ENCODE measurements at regions not wholly inside any gene's neighbourhood (a gene's known extent, or its start where the extent isn't known, plus 50 kb on each side); places are given as distances from the start of the nearest gene placed in this dataset.

DNA sequence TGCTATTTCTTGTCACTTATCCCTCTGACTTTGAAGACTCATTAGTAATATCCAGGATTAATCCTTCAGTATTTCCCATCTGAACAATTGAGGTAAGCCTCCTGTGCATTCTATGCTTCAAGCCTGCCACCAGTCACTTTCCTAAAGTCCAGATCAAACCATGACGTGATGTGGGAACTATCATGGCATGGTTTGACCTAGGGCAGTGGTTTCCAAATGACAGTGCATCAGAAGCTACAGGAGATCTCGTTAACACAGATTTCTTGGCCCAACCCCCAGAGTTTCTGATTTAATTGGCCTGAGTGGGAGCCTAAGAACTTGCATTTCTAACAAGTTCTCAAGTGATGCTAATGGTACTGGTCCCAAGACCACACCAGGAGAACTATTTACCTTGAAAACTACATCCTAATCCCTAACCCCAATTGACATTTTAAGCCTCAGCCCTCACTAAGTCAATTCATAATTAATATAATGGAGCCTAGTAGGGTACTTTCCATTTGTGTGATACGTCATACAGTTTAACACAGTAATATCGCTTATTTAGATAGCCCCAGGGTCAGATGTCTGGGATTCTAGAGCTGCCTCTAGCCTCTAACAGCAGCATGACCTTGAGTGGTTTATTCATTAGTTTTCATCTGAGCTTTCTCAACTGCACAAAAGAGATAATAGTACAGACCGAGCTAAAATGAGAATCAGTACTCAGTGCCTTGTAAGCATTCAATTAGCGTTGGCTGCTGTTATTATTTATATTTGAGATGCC, 907.6 kb downstream of the TFAP2A start:
- no peak for DNase-seq

DNA sequence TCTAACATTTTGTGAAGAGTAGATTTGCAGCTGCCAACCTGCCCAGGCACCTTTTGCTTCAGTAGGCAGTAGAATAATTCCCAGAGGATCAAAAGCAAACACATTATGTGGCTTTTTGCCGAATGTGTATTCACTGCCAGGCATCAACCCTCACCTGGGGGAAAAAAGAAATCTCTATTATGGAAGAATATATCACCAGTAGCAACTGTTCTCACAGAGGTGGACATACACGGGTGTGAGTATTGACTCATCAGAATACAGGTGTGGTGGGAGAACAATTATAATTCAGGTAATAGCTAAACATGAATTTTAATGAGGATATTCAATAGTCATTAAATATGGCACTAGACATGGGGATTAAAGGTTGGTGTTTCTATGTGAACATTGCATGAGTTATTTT, 910.7 kb downstream of the TFAP2A start:
- DNase-seq: no peak

DNA sequence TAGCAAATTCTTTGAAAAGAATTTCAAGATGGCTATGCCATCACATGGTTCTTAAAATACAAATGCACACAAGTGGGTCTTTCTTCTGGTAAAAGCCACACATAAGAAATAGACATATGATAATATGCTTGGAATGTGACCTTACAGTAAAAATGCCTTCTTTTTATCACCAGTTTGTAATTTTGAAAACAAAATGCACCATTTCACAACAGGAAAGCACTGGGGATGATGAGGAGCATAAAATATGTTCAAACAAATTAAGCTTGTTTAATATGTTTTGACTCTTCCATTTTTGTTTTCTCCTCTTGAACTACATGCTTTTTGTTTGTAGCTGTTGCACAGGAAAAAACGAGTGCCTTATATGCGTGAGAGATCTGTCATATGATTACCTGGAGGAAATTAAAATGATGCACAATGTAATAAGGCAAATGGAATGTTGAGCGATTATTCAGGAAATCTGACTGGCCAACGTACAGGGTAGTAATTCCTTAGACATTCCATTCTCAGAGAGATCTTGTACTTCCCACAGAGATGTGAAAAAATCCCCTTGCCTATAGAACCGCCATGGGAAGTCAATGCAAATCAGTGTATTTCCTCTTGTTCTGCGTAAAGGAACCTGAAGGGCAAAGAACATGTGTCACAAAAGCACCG, 911.6 kb downstream of the TFAP2A start:
- no peak for DNase-seq

DNA sequence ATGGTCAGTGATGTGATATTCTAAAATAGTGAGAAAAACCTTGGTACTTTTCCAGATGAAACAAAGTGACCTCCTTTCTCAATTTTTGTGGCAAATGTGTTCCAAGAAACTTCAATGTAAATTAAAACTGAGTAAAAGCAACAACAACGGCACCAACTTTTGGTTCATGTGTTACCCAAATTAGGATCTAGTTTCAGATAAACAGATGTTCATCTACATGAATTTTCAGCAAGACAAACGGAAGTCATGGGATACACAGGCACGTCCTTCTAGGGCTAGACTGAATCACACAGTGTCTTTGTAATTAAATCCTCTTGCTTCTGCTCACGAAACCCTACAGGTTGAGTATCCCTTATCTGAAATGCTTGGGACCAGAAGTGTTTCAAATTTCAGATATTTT, 915.2 kb downstream of the TFAP2A start:
- DNase-seq: no peak

DNA sequence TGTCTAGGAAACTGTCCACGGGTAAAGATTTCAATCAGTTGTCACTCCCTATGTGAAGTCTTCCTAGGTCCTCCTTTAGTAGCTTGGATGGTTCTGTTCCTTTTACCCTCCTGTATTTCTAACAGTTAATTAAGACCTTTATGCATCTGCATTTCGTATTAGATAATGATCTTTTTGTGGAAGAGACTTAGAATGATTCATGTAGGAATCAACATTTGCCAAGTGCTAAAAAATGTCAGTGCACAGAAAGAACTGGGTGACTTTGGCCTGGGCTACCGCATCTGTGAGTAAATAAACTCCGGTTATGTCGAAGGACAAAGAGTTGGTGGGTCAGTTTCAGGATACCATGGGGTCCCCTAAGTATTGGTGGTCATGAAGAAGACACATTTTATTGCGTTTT, 918.0 kb downstream of the TFAP2A start:
- DNase-seq: no peak

DNA sequence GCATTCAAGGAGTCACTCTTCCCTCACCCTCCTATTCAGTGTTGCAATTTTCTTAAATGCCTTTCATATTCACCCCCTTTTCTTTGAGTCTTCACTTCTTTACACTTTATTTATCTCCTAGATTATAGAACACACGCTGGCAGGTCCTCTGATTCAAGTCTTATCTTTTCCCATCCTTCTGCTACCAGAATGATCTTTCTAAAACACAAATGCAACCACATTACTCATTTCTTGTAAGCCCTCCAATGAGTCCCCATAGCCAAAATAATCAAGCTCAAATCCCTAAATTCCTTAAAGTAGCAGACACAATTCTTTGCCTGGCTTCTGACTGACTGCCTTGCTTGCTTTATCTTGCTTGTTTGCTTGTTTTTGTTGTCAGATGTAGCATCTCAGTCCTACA, 920.0 kb downstream of the TFAP2A start:
- DNase-seq: no peak

DNA sequence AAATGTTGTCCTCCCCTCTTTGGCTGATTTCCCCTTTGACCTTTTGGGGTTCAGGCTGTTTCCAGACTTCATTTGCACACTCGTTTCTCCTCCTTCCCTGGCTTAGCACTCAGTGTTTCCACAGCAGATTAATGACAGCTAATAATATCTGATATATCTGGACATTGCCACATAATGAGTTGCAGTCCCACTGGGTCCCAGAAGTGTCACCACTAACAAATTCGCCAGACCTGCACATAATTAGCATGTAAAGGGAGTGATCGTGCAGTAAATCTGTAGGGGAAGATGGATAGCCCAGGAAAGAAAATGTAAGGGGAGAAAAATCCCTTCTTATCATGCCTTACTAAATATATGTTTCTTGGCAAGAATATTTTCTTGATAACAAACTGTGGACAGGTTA, 922.1 kb downstream of the TFAP2A start:
- no peak for DNase-seq

DNA sequence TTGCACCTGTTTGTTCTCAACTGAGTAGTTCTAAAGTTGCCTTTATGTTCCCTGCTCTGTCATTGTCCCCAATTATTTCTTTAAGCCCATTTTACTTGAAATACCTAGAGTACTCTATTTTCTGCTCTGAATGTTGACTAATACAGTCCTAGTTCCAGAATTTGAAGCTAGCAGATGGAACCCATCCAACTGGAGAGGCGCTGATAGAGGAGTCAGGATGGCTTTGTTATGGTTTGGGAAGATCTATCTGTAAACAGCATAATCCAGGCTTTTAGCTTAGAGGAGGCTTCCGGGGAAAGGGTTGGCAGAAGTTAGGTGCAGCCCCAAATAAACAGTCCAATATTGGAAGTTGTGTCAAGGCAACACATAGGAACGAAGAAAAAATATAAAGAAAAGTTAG, 927.7 kb downstream of the TFAP2A start:
- no peak for DNase-seq

DNA sequence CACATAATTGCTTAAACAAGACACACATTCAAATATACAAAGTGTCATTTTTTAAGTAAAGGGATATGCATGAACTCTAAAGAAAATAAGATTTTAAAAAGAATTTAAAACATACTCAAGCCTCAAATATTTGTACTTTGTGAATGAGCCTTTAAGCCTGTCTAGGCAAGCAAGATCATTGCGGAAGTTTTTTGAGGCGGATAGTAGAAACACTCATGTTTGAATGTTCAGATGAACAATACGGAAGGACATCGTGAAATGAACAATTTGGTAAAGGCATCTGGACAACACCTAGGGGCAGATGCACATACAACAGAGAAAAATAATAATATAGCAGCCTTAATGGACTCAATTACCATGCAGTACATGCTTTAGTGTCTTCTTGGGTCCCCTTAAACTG, 928.9 kb downstream of the TFAP2A start:
- no peak for DNase-seq

DNA sequence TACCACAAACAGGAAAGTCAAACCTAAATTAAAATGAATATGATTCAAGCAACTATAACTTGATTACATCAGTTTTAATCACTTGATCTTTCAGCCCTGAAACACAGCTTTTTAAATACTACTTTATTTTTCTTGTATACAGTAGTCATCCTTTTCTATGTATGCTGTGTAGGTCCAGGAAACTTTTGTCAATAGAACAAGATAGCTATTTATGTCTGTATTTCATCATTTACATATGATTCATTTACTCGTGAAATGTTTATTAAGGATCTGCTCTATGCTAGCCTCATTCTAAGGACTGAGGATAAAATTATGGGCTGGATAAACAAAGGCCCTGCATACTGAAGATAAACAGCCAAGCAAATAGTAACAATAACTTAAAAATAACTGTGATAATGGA, 930.2 kb downstream of the TFAP2A start:
- no peak for DNase-seq

DNA sequence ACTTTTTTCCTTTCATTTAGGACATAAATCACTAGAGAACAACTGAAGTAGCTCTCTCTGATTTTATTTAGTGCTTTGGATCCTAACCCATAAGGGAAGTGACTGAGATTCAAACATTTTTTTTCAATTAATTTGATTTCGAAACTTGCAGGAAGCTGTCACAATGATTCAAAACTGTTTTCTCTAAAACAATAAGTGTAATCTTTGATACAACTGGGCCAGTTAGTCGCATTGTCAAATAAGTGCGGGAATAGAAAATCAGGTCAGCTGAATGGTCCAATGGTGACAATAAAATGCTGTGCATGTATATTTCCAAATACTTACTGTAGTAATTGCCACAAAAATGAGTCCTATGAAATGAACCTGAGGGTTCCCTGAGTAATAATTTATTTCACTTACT, 930.8 kb downstream of the TFAP2A start:
- no peak for DNase-seq

DNA sequence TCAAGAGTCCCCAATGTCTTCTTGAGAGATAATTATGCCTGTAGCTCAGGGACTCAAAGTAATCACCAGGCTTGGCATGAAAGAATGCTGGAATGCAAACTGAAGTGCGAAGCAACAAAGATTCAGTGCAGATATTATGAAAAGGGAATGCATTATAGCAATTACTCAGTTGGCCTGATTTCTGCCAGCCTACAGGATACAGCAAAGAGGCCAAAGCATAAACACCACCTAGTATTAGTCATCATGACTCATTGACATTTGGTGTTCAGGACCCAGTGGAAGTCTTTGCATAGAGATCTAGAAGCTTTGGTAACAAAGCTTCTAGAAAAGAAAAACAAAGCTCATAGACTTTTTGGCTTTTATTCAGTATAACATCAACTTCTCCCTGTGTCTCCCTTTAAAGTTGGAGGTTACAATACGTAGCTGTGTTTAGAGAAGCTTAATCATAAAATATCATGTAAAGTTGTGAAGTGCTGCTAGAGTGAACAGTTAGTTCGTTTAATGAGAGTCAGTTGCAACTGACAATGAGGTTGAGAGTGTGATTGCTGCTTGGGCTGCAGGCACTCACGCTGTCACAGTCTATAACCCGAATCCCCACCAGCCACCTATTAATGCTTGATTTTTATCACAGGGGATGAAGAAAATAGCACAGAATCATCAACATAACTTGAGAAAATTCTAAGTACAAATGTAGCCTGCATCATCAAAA, 932.7 kb downstream of the TFAP2A start:
- DNase-seq: no peak

DNA sequence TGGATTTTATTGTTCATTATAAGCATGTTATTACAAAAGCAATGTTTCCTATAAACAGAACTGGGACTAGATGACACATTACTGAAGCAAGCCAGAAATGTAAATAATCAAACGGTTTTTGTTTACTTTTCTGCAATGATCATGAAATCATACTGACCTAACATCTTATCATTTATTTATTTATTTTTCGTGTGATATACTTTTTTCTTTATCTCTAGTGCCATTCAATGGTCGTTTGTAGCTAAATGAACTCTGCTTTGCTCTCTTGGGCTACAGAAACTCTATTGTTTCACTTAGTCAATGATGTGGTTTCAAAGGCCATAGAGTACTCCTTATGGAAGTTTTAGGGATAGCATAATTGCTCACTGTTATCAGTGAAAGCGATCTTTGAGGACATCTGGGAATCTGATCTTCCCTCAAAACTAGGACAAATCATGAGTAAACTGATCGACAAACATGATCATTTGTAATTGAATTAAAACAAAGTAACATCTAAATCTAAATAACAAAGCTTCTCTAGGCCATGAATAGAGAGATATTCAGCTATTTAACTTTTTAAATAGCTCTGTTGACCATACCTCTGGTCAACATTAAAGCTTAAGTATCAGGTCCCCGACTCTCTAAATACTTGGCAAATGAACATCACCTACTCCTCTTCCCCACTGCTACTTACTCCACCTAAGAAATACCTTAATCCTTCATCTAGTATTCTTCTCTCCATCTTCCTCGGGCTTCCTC, 933.4 kb downstream of the TFAP2A start:
- DNase-seq: no peak

DNA sequence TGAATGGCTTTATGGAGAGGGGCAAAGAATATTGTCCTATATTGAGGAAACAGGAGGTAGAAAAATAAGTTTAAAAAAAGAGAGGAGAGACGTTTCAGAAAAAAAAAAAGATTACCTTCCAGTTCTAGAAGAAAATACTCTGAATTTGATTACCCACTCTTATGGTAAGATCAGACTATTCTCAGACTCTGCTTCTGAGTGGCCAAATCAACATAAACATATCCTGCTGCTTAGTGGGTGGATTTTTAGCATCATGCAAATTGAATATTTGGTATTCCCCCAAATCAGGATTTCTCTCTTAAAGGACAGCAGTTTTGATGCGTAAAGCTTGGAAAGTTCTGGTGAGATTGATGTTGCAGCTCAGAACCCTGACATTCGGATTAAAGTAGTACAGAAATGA, 946.6 kb downstream of the TFAP2A start:
- no peak for DNase-seq

DNA sequence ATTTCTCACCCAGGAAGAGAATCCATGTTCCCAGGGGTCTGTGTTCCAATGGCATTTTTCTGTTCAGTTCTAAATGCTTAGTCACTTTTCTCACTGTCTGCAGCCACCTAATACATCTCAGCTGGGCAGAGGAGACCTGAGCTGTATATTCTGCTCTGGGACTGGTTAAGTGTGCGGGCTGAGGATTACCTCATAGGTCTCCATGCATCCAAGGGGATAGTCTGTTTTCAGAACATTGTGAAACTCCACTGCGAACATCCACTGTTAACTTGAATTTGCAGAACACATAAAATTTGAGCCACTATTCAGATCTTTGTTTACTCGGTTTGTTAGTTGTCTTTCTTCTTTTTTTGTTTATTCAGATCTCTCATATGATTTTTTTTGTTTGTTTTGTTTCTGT, 947.1 kb downstream of the TFAP2A start:
- DNase-seq: no peak

DNA sequence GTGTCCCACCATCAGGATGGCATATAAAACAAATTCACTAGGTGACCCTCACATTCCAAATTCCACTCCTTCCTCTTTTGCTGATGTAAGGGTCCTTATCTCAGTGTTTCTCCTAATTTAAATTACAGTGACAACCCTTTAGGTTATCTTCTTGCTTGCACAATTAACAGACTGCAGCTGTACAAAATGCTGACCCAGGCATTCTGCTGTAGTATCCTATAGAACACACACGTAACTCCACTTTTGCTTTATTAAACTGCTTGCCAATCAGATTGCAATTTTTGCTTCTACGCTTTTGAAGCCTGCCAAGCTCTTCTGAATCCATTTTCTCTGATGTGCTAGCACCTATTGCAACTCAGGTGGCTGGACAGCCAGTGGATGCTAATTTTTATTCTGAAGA, 950.3 kb downstream of the TFAP2A start:
- DNase-seq: no peak

DNA sequence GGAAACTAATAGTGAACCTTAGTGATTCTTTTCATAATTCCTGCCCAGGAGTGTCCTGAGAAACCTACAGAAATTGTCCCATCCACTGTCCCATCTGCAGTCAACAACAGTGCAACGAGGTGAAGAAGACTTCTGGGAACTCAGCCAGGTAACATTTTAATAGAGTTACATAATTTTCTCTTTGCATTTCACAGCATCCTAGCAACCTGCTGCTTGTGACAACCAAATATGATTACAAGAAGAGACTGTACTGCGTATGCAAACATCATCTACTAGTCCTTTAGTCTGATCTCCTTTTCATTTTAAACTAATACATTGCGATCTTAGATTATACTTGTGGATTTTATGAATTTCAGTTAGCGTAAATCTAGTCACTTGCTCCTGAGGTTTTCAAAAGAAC, 951.6 kb downstream of the TFAP2A start:
- DNase-seq: no peak

DNA sequence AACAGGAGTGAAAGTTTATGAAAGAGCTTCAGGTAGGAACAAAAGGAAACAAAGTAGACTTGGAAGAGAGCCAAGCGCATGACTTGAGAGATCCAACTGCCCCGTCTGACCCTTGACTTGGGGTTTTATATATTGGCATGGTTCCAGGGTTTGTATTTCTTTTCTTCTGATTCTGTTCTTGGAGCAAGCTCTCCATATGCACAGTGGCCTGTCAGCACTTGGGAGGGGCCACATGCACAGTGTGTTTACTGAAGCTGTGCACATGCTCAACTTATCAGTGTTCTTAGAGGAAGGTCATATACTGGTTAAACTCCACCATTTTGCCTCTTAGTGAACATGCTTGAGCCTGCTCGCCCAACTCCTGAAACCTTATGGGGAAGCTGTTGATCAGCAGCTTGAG, 953.7 kb downstream of the TFAP2A start:
- DNase-seq: no peak

DNA sequence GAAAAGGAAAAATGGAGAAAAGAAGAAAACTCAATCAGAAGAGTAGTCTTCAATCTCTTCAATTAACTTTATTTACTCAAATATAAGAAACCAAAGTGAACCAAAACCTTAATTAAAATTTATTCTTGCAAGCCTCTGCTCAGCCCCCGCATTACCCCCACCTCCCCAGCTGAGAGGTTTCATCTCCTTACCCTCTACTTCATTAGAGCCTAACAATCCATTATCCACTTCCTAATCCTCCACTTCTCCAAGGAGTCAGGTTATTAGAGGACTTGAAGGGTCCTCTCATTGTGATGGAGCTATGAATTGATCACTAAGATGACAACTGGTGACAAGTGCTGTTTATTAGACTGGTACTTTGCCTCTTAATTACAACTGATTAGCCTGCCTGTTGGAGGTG, 956.5 kb downstream of the TFAP2A start:
- DNase-seq: no peak

DNA sequence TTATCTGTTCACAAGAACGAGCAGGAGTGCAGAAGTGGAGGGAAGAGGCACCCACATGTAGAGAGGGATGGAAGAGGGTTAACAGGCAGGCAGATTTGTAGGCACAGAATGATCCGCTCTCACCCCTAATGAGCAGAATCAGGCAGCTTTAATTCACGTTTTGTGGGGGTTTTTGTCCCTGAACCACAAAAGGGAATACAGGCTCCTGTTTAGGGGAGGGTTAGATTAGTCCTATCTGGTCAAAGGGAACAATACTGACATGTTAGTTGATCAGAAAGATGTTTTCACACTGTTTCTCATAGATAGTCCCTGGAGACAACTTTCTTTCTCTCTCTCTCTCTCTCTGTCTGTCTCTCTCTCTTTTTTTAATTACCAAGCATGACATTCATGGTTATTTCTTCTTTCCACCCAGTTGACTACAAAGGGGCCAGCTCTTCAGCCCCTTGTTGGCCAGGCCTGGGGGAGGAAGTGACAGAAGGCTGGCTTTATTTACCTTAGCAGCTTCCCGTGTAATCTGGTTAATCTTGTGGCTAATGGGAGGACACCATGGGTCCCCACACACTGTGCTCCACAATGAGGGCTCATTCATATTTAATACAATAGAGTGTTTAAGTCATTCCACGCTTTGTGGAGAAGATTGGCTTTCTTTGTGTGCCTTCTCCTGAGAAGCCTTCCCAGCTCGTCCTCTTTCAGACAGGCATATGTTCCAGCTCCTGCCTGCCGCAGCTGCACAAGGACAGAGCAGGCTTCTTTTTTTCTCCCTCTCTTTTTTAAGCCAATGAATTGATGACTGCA, 958.8 kb downstream of the TFAP2A start:
- no peak for DNase-seq

DNA sequence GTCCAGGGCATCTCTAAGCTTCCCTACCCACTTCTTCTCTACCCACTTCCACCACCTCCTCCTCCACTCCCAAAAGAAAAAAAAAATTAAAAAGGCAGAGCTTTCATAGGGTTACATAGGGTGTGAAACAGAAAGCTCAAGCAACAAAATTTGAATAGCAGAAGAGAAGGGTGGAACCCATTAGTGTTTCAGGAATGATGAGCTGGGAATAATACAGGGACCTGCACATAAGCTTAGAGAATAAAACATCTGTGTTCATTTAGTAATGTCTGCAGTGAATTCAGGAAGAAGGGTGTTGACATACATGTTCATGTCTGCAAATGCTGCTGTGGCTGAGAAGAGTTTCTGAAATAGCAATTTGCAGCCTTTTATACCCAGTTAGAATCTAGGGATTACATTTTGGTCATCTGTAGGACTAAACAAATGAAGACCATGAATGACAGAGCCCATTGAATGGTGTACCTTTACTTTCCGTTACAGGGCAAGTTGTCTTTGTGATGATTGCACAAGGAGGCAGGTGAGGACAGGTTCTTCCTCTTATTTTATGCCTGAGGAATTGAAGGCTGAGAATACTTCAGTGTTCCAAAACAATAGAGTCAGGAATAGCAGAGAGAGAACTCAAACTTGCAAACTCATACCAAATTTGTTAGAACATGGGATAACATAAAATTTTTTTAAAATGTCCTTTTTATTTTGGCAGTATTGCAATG, 975.1 kb downstream of the TFAP2A start:
- no peak for DNase-seq

DNA sequence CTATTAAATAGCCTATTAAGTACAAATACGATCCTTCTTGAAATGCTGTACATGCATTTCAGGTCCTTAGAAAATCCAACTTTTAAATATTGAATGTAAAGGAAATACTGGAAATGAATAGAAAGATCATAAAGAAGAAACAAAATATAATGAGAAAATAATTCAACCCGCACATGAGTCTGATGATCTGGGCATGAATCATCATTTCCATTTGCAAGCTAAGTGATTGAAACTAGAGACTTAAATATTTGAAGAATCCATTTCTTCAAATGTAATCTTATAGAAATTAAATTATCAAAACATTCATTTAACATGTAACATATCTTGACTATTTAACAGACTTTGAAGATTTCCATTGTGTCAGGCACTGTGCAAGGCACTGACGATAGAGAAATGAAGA, 977.0 kb downstream of the TFAP2A start:
- DNase-seq: no peak
